SKM-1 treated with dmso at 0.1 percent for 144 hours (cell line): ENCODE measurements at regions not wholly inside any gene's neighbourhood (a gene's known extent, or its start where the extent isn't known, plus 50 kb on each side); places are given as distances from the start of the nearest gene placed in this dataset.

ENCODE experiments used
- DNase-seq: peaks from one replicate; lab custom pipeline; 2025; ENCODE audit not compliant: unreplicated experiment; lab: John Stamatoyannopoulos, UW

DNA sequence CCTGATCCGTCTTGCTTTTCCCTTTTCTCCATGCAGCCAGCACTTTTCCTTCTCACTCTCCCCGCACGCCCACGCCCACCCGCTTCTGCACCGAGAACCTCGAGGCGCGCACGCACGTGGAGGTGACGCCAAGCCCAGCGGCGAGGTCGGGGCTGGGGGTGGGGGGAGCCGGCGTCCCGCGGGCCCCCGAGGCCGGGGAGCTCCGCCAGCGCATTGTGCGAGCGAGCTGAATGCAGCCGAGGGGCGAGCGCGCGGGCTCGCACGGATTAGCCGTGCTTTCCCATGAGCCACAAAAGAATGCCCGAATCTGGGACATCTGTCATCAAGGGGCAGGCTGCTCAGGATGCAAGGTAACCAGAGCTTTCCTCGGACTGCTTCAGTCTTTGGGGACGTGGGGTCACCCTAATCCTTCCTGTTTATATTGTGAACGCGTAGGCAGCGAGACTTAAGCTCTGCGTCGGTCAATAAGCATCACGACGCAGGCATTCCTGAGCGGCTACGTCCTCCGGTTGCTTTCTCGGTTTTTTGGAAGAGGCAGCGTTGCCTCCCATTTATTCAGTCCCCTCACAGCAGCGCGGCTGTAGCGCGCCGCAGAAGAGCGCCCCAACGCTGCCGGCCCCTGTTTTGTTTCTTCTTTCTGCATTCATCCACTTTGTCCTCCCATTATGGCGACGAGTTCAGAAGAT lies 67.3 kb upstream of the AKT3 start:
- no peak for DNase-seq

DNA sequence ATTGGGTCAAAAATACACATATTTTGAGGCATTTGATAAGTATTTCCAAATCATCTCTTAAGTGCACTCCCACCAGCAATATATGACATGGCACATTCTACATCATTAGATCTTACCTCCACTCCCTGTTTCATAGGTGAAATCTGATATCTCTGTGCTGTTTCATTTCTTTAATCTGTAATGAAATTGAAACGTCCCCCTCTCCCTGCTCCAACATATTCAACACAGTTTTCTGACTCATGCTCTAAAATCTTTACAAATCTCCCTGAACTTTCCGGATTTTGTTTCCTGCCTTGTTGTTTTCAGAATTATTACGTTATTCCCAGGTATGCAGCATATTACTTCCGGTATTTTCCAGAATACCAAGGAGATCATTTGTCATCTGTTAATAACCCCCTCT lies 66.1 kb upstream of the AKT3 start:
- no peak for DNase-seq

DNA sequence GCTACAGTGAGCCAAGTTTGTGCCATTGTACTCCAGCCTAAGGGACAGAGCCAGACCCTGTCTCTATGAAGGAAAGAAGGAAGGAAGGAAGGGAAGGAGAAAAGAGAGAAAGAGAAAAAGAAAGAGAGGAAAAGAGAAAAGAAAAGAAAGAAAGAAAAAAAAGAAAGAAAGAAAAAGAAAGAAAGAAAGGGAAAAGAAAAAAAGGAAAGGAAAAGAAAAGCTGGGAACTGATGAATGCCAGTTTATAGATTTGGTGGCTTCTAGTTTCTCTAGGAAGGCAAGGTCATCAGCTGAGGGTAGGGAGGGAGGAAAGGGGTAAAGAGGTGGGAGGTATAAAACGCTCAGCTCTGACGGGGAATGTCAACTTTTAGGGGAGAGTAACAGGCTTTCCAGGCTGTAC lies 62.3 kb upstream of the AKT3 start:
- no peak for DNase-seq

DNA sequence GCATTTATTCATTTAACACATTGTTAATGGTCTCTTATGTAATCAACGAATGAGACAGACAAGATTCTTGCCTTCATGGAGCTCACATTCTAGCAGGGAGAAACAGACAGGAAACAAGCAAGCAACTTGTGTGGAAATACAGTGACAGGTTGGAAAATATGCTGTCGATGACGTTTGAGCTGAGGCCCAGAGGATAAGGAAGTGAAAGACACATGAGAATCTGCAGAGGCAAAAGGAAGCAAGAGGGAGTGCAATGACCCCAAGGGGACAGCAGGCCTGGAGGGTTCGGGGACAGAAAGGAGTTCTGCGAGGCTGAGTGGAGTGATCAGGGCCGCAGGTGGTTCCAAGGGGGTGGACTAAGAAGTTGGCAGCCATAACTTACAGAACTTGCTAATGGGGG lies 60.6 kb upstream of the AKT3 start:
- peak; percentile 35 for DNase-seq

DNA sequence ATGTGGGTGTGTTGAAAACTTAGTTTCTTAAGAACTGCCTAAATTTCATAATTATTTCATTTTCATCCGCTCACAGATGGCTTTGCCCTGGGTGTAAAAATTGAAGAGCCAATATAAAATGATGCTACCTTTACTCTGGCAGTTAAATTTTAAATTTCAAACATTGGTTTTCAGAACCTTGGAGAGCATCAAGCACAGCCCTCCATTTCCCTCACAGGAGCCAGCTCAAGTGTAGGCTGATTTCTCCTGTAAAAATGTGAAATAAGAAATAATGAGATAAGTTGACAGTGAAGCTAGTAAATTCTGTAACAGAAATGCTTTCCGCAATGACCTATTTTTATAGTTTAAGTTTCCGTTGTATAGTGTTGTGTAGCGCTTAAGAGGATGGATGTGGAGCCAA lies 53.9 kb upstream of the AKT3 start:
- DNase-seq: no peak

DNA sequence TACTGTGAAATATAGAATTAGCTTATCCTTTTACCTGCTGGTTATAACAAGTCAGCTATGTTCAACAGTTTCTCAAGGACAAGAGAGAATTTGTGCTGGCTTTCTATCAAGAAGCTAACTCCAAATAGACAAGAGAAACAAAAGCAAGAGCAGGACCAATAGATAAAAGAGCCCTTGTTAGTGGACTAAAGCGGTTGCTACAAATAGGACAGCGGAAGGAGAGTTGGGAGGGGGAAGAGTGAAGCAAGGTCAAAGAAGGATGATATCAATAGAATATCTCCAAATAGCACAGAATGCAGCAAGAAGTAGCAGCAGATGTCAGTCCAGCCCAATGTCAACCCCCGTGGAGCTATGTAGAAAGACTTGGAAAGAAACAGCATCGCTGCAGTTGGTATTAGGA lies 53.0 kb upstream of the AKT3 start:
- DNase-seq: no peak

DNA sequence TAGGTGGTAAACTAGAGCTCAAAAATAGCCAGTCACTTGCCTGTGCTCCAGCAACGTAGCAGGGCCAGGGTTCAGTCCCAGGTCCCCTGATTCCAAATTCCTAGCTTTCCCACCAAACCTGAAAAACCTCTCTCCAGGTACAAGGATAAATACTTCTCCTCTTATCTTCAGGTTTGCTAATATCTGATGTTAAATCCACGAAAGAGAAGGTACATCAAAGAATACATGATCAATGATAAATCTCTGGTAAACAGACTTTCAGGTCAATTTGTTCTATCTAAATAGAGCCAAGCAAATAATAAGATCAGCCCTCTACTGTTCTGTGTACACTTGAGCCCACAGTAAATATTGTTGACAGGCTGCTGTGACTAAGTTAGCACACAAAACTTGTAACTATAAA lies 52.1 kb upstream of the AKT3 start:
- DNase-seq: no peak
